Heart left ventricle (tissue), 16 donors: ENCODE measurements at regions not wholly inside any gene's neighbourhood (a gene's known extent, or its start where the extent isn't known, plus 50 kb on each side); places are given as distances from the start of the nearest gene placed in this dataset.

Experiments
- ATAC-seq, 4 donors: fragments of 200-7000 bp; cut with Tn5 transposase; one replicate each; pipeline ENCODE4 v1.9.1; 2020 to 2022; ENCODE audit warnings: moderate library complexity in 4 of 4, mild to moderate bottlenecking in 3 of 4, moderate number of reproducible peaks in 1 of 4
- DNase-seq, 5 donors: peaks; one replicate each; pipeline ENCODE4 v3.0.0-alpha.2; 2020
- H3K27ac ChIP-seq, 12 donors: fragments of 200-600 bp; sonication (generic) in 4 of 12; one replicate each; pipeline versions ENCODE4 v1.5.0 to v1.8.0; 2016 to 2022; ENCODE audit warnings: mild to moderate bottlenecking in 2 of 12
- H3K27me3 ChIP-seq, 9 donors: fragments of 200-600 bp; sonication (generic) in 2 of 9; one replicate each; pipeline versions ENCODE4 v1.5.1 to v1.8.0; 2016 to 2022; ENCODE audit warnings: mild to moderate bottlenecking in 3 of 9
- H3K36me3 ChIP-seq, 9 donors: fragments of 200-600 bp; sonication (generic) in 2 of 9; one replicate each; pipeline versions ENCODE4 v1.5.0 to v1.8.0; 2018 to 2022; ENCODE audit warnings: mild to moderate bottlenecking in 2 of 9
- H3K4me1 ChIP-seq, 12 donors: fragments of 200-600 bp; sonication (generic) in 4 of 12; one replicate each; pipeline versions ENCODE4 v1.5.0 to v1.8.0; 2016 to 2022; ENCODE audit warnings: mild to moderate bottlenecking in 3 of 12
- H3K4me3 ChIP-seq, 12 donors: fragments of 200-600 bp; sonication (generic) in 4 of 12; one replicate each; pipeline versions ENCODE4 v1.5.0 to v1.8.0; 2017 to 2022; ENCODE audit warnings: mild to moderate bottlenecking in 9 of 12, moderate library complexity in 4 of 12
- H3K9me3 ChIP-seq, 12 donors: fragments of 200-600 bp; sonication (generic) in 4 of 12; one replicate each; pipeline versions ENCODE4 v1.5.0 to v1.8.0; 2016 to 2022; ENCODE audit warnings: mild to moderate bottlenecking in 1 of 12
- CTCF ChIP-seq, 12 donors: fragments of 200-600 bp; sonication (generic) in 4 of 12; IDR thresholded peaks; one replicate each; pipeline versions ENCODE4 v1.5.0 to v1.8.0; 2018 to 2022; ENCODE audit warnings: antibody characterized with exemption in 12 of 12, mild to moderate bottlenecking in 5 of 12
- POLR2A ChIP-seq, 2 donors: fragments of 450-650 bp; IDR thresholded peaks; one replicate each; pipeline ENCODE4 v1.6.1; 2017; ENCODE audit warnings: antibody characterized with exemption in 2 of 2, mild to moderate bottlenecking in 2 of 2, moderate library complexity in 2 of 2
- WGBS, 4 donors: extraction: QIAGEN DNeasy Blood & Tissue Kit in 2 of 4; methylation state at CpG; one replicate each; pipeline versions ENCODE4 v1.1.5 to v1.1.7; 2013 to 2018; 5-methylcytosine and 5-hydroxymethylcytosine counted together
- intact Hi-C, 10 donors: fragments of 100-400 bp; cut with DNase I; formaldehyde crosslinking; loops; one replicate each; pipeline versions ENCODE4 v1.11.1 to v1.14.2; 2022
- donor health status: ischemic (EF 13 %, LVEDD 7.1; RV severe dilation, severe dysfunction).
- donor health status: healthy with polysubstance abuse.
- donor health status: DM: no; HTN: yes; CAD: no.
- donor health status: DM: no; HTN: no; CAD: no.
- donor health status: ischemic (EF 25% LVEDD 6.9; RV normal size, moderate dysfunction).
- donor health status: ischemic (EF 25% LVEDD 5.7; RV mildly dilated, moderate dysfunction).
- donor health status: healthy.
- donor health status: DM: yes; HTN: yes; CAD: no.
- donor health status: ischemic (EF 35%, LVEDD 5.7; RV mildly dilated, moderate dysfunction).
- donor health status: nonischemic (EF 11% LVEDD 7.7; RV severe dilation, severe dysfunction).
- donor health status: DM: yes; HTN: yes; CAD: no.
- donor health status: PGD.
- donor health status: ischemic (EF 29% LVEDD 5.4; RV normal size, mild dysfunction).
- donor health status: nonischemic (EF 23%, LVEDD 6.1; RV moderate dilation, normal function).

GRCh38 chr12:124713041-124713435 is 145.6 kb upstream of the NCOR2 start:
- Histone ChIP-seq H3K36me3 (no peaks in the 10 kb centered on the region), H3K9me3 (peaks cover 0 to 2% (median 0%) of the 10 kb centered on the region in 12 donors), H3K27me3 (no peaks in the 10 kb centered on the region), H3K4me3 (peak overlapping the region in 10 of 12 donors; percentile 7 to 47 (median 31)), H3K27ac (peak overlapping the region; percentile 81 to 97 (median 88)), H3K4me1 (peaks cover 0 to 48% (median 8%) of the 10 kb centered on the region in 12 donors)
- TF ChIP-seq POLR2A (IDR thresholded peaks at IDR 0.05): no peak
- no peak for TF ChIP-seq CTCF (IDR thresholded peaks at IDR 0.05)
- peak; percentile 68 to 85 (median 84) for DNase-seq
- peak; percentile 82 to 94 (median 86) for ATAC-seq
- intact Hi-C loops: loop anchor here in 1 of 10 donors (1.0 kb wide), 1 partner anchor 86 kb away; no protein-coding TSS in a partner anchor
- WGBS, 4 donors: 43 to 61% (median 54%) methylated on average over 14 of the region's 14 CpGs

DNA sequence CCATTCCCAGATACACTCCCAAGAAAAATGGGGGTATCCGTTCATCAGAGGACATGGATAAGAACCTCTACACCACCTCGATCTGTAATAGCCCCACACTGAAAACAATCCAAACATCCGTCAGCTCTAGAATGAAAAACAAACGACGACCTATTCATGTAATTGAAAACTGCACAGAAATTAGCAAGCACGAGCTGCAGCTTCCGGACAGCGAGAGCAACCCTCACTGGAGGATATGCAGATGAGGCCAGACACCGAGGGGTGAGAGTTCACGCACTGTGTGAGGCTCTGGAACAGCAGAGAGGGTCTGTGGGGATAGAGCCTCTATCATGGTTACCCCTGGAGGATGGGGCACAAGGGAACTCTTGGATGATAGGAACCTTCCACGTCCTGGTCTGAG is 143.9 kb upstream of the NCOR2 start:
- ATAC-seq: no peak
- 74 to 86% (median 84%) methylated on average over 11 of the region's 11 CpGs for WGBS, 4 donors

GRCh38 chr12:124709722-124710687 is 142.6 kb upstream of the NCOR2 start:
- H3K36me3 ChIP-seq: no peaks in the 10 kb centered on the region
- H3K4me1 ChIP-seq: peaks cover 0 to 27% (median 8%) of the 10 kb centered on the region in 12 donors
- H3K9me3 ChIP-seq: peaks cover 0 to 7% (median 2%) of the 10 kb centered on the region in 12 donors
- no peaks in the 10 kb centered on the region for H3K27me3 ChIP-seq
- ATAC-seq (no peak), DNase-seq (peak in 1 of 5 donors; percentile 2)
- no peak overlapping the region for H3K4me3 ChIP-seq
- intact Hi-C loops: no loop called here
- H3K27ac ChIP-seq: no peak overlapping the region
- WGBS, 4 donors: 89 to 93% (median 91%) methylated on average over 8 of the region's 8 CpGs
- TF ChIP-seq POLR2A (IDR thresholded peaks at IDR 0.05) (no peak), CTCF (IDR thresholded peaks at IDR 0.05) (peak in 3 of 12 donors; percentile 7 to 20 (median 15))

More for the DNA sequence above, 143.9 kb upstream of the NCOR2 start:
- peaks cover 0 to 7% (median 2%) of the 10 kb centered on the region in 12 donors for H3K9me3 ChIP-seq
- no peaks in the 10 kb centered on the region for H3K36me3 ChIP-seq
- intact Hi-C loops: no loop called here
- H3K4me3 ChIP-seq: no peak overlapping the region
- DNase-seq: peak in 1 of 5 donors; percentile 1
- H3K4me1 ChIP-seq: peaks cover 0 to 39% (median 8%) of the 10 kb centered on the region in 12 donors
- H3K27ac ChIP-seq: no peak overlapping the region
- TF ChIP-seq POLR2A (IDR thresholded peaks at IDR 0.05): no peak
- TF ChIP-seq CTCF (IDR thresholded peaks at IDR 0.05): no peak
- H3K27me3 ChIP-seq: no peaks in the 10 kb centered on the region

DNA sequence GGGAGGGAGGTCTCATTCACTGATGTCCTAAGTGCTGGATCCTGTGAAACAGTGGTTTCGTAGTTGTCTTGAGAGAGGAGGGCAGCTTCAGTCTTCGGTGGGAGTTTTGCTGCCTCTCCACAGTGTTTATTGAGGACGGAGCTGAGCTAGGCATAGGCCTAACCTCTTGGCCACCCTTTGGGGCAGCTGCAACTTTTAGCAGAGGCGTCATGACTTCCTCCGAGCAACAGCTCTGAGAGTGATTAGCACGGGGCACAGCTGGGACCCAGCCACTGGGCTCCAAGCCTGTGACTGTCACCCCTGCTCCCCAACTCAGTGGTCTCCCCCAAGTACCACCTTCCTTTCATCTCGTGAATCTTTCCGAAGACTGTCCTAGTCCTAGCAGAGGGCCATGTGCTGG is 139.9 kb upstream of the NCOR2 start:
- DNase-seq (no peak), ATAC-seq (no peak)
- Histone ChIP-seq H3K4me1 (peaks cover 0 to 4% (median 0%) of the 10 kb centered on the region in 12 donors), H3K36me3 (no peaks in the 10 kb centered on the region), H3K27me3 (no peaks in the 10 kb centered on the region), H3K4me3 (no peak overlapping the region), H3K27ac (no peak overlapping the region), H3K9me3 (peaks cover 0 to 7% (median 2%) of the 10 kb centered on the region in 12 donors)
- intact Hi-C loops: no loop called here
- TF ChIP-seq POLR2A (IDR thresholded peaks at IDR 0.05) (no peak), CTCF (IDR thresholded peaks at IDR 0.05) (no peak)
- WGBS, 4 donors: 93 to 97% (median 96%) methylated on average over 8 of the region's 8 CpGs
